Testis (tissue), 2 donors: ENCODE measurements at regions not wholly inside any gene's neighbourhood (a gene's known extent, or its start where the extent isn't known, plus 50 kb on each side); places are given as distances from the start of the nearest gene placed in this dataset.

Source experiments
- POLR2A ChIP-seq: fragments of 450-650 bp; IDR thresholded peaks from one replicate; pipeline ENCODE4 v1.6.1; 2017; ENCODE audit warnings: antibody characterized with exemption, mild to moderate bottlenecking, moderate library complexity
- TF ChIP-seq, protein P1 (sequence below), 3 experiments: fragments of 450-650 bp in 2 of 3; fragments of 200-600 bp in 1 of 3; sonication (generic) in 1 of 3; IDR thresholded peaks; one replicate each; pipeline ENCODE4 v1.5.1; 2016 to 2019; ENCODE audit warnings: antibody characterized with exemption in 3 of 3, mild to moderate bottlenecking in 2 of 3, moderate library complexity in 1 of 3

DNA sequence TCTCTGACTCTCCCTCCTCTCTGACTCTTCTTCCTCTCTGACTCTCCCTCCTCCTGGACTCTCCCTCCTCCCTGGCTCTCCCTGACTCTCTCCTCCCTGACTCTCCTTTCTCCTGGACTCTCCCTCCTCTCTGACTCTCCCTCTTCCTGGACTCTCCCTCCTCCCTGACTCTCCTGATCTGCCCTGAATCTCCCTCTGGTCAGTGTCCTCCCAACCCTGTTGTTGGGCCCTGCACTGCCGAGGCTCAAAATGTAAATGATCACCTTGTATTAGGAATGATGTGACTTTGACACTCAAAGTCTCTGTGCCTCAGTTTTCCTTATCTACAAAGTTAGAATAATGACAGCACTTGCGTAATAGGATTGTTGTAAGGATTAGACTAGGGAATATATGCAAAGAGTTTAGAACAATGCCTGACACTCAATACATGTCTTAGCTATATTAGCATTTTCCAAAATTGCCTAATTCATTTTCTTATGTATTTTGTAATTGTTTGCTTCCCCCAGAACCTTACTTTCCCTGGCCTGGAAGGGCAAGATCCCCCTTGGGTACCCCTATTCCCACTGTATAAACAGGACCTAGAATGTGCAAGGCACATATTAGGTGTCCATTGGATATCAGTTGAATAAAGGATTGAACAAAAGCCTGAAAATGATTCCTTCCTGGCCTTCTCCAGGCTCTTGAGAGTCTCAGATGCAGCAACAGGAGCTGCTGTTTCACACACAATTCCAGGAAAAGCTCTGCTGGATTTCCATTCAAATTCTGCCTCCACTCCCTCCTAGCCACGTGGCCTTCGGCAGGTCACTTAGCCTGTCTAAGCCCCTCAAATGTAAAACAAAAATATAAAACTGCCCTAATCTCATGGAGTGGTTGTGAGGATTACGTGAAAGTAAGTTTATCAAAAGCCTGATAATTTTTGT is 170.1 kb downstream of the INHBB start:
- TF ChIP-seq, protein P1, sequence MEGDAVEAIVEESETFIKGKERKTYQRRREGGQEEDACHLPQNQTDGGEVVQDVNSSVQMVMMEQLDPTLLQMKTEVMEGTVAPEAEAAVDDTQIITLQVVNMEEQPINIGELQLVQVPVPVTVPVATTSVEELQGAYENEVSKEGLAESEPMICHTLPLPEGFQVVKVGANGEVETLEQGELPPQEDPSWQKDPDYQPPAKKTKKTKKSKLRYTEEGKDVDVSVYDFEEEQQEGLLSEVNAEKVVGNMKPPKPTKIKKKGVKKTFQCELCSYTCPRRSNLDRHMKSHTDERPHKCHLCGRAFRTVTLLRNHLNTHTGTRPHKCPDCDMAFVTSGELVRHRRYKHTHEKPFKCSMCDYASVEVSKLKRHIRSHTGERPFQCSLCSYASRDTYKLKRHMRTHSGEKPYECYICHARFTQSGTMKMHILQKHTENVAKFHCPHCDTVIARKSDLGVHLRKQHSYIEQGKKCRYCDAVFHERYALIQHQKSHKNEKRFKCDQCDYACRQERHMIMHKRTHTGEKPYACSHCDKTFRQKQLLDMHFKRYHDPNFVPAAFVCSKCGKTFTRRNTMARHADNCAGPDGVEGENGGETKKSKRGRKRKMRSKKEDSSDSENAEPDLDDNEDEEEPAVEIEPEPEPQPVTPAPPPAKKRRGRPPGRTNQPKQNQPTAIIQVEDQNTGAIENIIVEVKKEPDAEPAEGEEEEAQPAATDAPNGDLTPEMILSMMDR (IDR thresholded peaks at IDR 0.05) = no peak
- TF ChIP-seq POLR2A = no peak
